CD4-positive, alpha-beta T cell treated with Interleukin-15 for 1 hour (primary cell): ENCODE measurements at regions not wholly inside any gene's neighbourhood (a gene's known extent, or its start where the extent isn't known, plus 50 kb on each side); places are given as distances from the start of the nearest gene placed in this dataset.
"Not testable (repeated sequence)": the region's sequence is repeated elsewhere in the genome, so short reads cannot be mapped to it uniquely, and the experiment has no call there.

Source experiments
- DNase-seq: peaks from one replicate; pipeline ENCODE4 v3.0.0-alpha.2; 2020

- not testable (repeated sequence) for DNase-seq
Observed at GRCh38 chr13:61519214-61519613, 103.6 kb upstream of the PCDH20 start.

GRCh38 chr13:61508936-61509335 lies 93.3 kb upstream of the PCDH20 start:
- no peak for DNase-seq

GRCh38 chr13:61500176-61500575 lies 84.5 kb upstream of the PCDH20 start:
- no peak for DNase-seq

GRCh38 chr13:61495648-61496047 lies 80.0 kb upstream of the PCDH20 start:
- DNase-seq: no peak

GRCh38 chr13:61493556-61493955 lies 77.9 kb upstream of the PCDH20 start:
- not testable (repeated sequence) for DNase-seq

- no peak for DNase-seq
Observed at GRCh38 chr13:61486496-61486895, 70.8 kb upstream of the PCDH20 start.

- no peak for DNase-seq
Observed at GRCh38 chr13:61485128-61485765, 69.6 kb upstream of the PCDH20 start.

GRCh38 chr13:61477619-61478018 lies 62.0 kb upstream of the PCDH20 start:
- DNase-seq: no peak

- no peak for DNase-seq
Observed at GRCh38 chr13:61470786-61471185, 55.1 kb upstream of the PCDH20 start.

GRCh38 chr13:61466280-61466679 lies 50.6 kb upstream of the PCDH20 start:
- DNase-seq: no peak
